WTC11 (cell line): ENCODE measurements at regions not wholly inside any gene's neighbourhood (a gene's known extent, or its start where the extent isn't known, plus 50 kb on each side); places are given as distances from the start of the nearest gene placed in this dataset.

Source experiments
- CBFB ChIP-seq: sonication (generic); formaldehyde crosslinking; IDR thresholded peaks from 2 replicates; pipeline ENCODE4 v1.8.1; 2022; ENCODE audit warnings: mild to moderate bottlenecking, low read depth, missing genetic modification reagents
- JUN ChIP-seq: sonication (generic); formaldehyde crosslinking; IDR thresholded peaks from 2 replicates; pipeline ENCODE4 v1.8.0; 2023; ENCODE audit warnings: mild to moderate bottlenecking, missing genetic modification reagents
- NFE2L1 ChIP-seq: sonication (generic); formaldehyde crosslinking; IDR thresholded peaks from 2 replicates; pipeline ENCODE4 v1.8.1; 2023; ENCODE audit warnings: missing genetic modification reagents
- TEAD1 ChIP-seq: sonication (generic); formaldehyde crosslinking; IDR thresholded peaks from 2 replicates; pipeline ENCODE4 v1.8.0; 2022; ENCODE audit warnings: mild to moderate bottlenecking, missing genetic modification reagents
- TEAD4 ChIP-seq: sonication (generic); formaldehyde crosslinking; IDR thresholded peaks from 2 replicates; pipeline ENCODE4 v1.8.0; 2022; ENCODE audit warnings: mild to moderate bottlenecking, missing genetic modification reagents
- ZBTB21 ChIP-seq: sonication (generic); formaldehyde crosslinking; IDR thresholded peaks from 2 replicates; pipeline ENCODE4 v1.8.1; 2023; ENCODE audit warnings: mild to moderate bottlenecking, missing genetic modification reagents, borderline replicate concordance
- ZNF121 ChIP-seq: sonication (generic); formaldehyde crosslinking; IDR thresholded peaks from 2 replicates; pipeline ENCODE4 v1.8.0; 2023; ENCODE audit warnings: missing genetic modification reagents
- ZNF317 ChIP-seq: sonication (generic); formaldehyde crosslinking; IDR thresholded peaks from 2 replicates; pipeline ENCODE4 v1.8.1; 2023; ENCODE audit warnings: low read depth, mild to moderate bottlenecking, moderate library complexity, missing genetic modification reagents, borderline replicate concordance
- TF ChIP-seq, protein P1 (sequence below): fragments of 200-600 bp; IDR thresholded peaks from 2 replicates; pipeline ENCODE4 v1.8.0; 2022; ENCODE audit warnings: antibody characterized with exemption
- TF ChIP-seq, protein P2 (sequence below): sonication (generic); formaldehyde crosslinking; IDR thresholded peaks from 2 replicates; pipeline ENCODE4 v1.8.0; 2022; ENCODE audit warnings: mild to moderate bottlenecking, missing genetic modification reagents
- TF ChIP-seq, protein P3 (sequence below): sonication (generic); formaldehyde crosslinking; IDR thresholded peaks from 2 replicates; pipeline ENCODE4 v1.8.0; 2022; ENCODE audit warnings: mild to moderate bottlenecking, missing genetic modification reagents

DNA sequence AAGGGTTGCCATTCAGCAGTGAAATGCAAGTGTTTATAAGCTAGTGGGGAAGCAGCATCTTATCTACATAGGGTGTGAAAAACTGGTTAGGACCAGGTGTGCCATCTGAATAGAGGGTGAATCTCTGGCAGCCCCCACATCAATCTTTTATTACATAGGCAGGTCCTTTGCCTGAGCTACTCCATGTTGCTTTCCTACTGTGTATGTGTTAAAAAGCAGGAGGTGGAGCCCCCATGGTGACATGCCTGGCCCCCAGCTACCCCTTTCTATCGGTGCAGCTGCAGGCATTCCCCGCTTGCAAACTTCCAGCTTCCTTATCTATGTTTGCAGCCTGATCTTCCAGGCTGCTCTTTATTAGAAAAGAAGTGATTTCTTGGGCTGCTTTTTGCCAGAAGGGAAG lies 353.5 kb downstream of the SPATA31D1 start:
- TF ChIP-seq, protein P1, sequence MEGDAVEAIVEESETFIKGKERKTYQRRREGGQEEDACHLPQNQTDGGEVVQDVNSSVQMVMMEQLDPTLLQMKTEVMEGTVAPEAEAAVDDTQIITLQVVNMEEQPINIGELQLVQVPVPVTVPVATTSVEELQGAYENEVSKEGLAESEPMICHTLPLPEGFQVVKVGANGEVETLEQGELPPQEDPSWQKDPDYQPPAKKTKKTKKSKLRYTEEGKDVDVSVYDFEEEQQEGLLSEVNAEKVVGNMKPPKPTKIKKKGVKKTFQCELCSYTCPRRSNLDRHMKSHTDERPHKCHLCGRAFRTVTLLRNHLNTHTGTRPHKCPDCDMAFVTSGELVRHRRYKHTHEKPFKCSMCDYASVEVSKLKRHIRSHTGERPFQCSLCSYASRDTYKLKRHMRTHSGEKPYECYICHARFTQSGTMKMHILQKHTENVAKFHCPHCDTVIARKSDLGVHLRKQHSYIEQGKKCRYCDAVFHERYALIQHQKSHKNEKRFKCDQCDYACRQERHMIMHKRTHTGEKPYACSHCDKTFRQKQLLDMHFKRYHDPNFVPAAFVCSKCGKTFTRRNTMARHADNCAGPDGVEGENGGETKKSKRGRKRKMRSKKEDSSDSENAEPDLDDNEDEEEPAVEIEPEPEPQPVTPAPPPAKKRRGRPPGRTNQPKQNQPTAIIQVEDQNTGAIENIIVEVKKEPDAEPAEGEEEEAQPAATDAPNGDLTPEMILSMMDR = no peak
- TF ChIP-seq TEAD4 (CRISPR knock-in tag) = no peak
- no peak for TF ChIP-seq ZNF317 (CRISPR knock-in tag)
- TF ChIP-seq CBFB (CRISPR knock-in tag) = no peak
- TF ChIP-seq, protein P2, sequence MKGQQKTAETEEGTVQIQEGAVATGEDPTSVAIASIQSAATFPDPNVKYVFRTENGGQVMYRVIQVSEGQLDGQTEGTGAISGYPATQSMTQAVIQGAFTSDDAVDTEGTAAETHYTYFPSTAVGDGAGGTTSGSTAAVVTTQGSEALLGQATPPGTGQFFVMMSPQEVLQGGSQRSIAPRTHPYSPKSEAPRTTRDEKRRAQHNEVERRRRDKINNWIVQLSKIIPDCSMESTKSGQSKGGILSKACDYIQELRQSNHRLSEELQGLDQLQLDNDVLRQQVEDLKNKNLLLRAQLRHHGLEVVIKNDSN (CRISPR knock-in tag) = no peak
- TF ChIP-seq JUN = no peak
- TF ChIP-seq, protein P3, sequence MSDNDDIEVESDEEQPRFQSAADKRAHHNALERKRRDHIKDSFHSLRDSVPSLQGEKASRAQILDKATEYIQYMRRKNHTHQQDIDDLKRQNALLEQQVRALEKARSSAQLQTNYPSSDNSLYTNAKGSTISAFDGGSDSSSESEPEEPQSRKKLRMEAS (CRISPR knock-in tag) = no peak
- no peak for TF ChIP-seq ZBTB21
- TF ChIP-seq NFE2L1 = no peak
- TF ChIP-seq ZNF121 (CRISPR knock-in tag) = no peak
- TF ChIP-seq TEAD1 = no peak
